Tibial artery (tissue), 4 donors: ENCODE measurements at regions not wholly inside any gene's neighbourhood (a gene's known extent, or its start where the extent isn't known, plus 50 kb on each side); places are given as distances from the start of the nearest gene placed in this dataset.

ENCODE experiments used
- DNase-seq, 2 donors: peaks; one replicate each; pipeline ENCODE4 v3.0.0-alpha.2; 2019
- H3K27ac ChIP-seq, 2 donors: fragments of 200-600 bp; sonication (generic) in 1 of 2; 1 replicate in 1 of 2; 2 replicates in 1 of 2; pipeline ENCODE4 v1.5.1; 2018 to 2019; ENCODE audit warnings: mild to moderate bottlenecking in 1 of 2
- H3K27me3 ChIP-seq, 2 donors: fragments of 200-600 bp; sonication (generic) in 1 of 2; one replicate each; pipeline versions ENCODE4 v1.5.1 to v1.6.0; 2016 to 2019
- H3K36me3 ChIP-seq, 3 donors: fragments of 200-600 bp; sonication (generic) in 2 of 3; one replicate each; pipeline ENCODE4 v1.5.1; 2016 to 2019; ENCODE audit warnings: mild to moderate bottlenecking in 2 of 3
- H3K4me1 ChIP-seq, 4 donors: fragments of 200-600 bp; sonication (generic) in 2 of 4; 1 replicate in 3 of 4; 2 replicates in 1 of 4; pipeline ENCODE4 v1.5.1; 2016 to 2019
- H3K4me3 ChIP-seq, 2 donors: fragments of 200-600 bp; sonication (generic) in 1 of 2; 1 replicate in 1 of 2; 2 replicates in 1 of 2; pipeline ENCODE4 v1.5.1; 2018 to 2019; ENCODE audit warnings: mild to moderate bottlenecking in 2 of 2
- H3K9me3 ChIP-seq, 3 donors: fragments of 200-600 bp; sonication (generic) in 1 of 3; one replicate each; pipeline ENCODE4 v1.5.1; 2016 to 2019
- intact Hi-C: fragments of 100-400 bp; cut with DNase I; formaldehyde crosslinking; loops from one replicate; pipeline ENCODE4 v1.15.0; 2023; ENCODE audit warnings: low total_unique reads
- TF ChIP-seq, protein P1 (sequence below), 2 experiments: fragments of 200-600 bp in 1 of 2; fragments of 450-650 bp in 1 of 2; IDR thresholded peaks; one replicate each; pipeline ENCODE4 v1.5.1; 2017 to 2019; ENCODE audit warnings: antibody characterized with exemption in 2 of 2, mild to moderate bottlenecking in 1 of 2, moderate library complexity in 1 of 2

- Histone ChIP-seq H3K4me1 (no peaks in the 10 kb centered on the region), H3K27me3 (no peaks in the 10 kb centered on the region), H3K36me3 (no peaks in the 10 kb centered on the region), H3K4me3 (no peak overlapping the region), H3K9me3 (no peaks in the 10 kb centered on the region), H3K27ac (no peak overlapping the region)
- TF ChIP-seq, protein P1, sequence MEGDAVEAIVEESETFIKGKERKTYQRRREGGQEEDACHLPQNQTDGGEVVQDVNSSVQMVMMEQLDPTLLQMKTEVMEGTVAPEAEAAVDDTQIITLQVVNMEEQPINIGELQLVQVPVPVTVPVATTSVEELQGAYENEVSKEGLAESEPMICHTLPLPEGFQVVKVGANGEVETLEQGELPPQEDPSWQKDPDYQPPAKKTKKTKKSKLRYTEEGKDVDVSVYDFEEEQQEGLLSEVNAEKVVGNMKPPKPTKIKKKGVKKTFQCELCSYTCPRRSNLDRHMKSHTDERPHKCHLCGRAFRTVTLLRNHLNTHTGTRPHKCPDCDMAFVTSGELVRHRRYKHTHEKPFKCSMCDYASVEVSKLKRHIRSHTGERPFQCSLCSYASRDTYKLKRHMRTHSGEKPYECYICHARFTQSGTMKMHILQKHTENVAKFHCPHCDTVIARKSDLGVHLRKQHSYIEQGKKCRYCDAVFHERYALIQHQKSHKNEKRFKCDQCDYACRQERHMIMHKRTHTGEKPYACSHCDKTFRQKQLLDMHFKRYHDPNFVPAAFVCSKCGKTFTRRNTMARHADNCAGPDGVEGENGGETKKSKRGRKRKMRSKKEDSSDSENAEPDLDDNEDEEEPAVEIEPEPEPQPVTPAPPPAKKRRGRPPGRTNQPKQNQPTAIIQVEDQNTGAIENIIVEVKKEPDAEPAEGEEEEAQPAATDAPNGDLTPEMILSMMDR (IDR thresholded peaks at IDR 0.05): no peak
- no peak for DNase-seq
- intact Hi-C loops: no loop called here
Measured at GRCh38 chr5:13276156-13276555, 668.3 kb downstream of the DNAH5 start.

DNA sequence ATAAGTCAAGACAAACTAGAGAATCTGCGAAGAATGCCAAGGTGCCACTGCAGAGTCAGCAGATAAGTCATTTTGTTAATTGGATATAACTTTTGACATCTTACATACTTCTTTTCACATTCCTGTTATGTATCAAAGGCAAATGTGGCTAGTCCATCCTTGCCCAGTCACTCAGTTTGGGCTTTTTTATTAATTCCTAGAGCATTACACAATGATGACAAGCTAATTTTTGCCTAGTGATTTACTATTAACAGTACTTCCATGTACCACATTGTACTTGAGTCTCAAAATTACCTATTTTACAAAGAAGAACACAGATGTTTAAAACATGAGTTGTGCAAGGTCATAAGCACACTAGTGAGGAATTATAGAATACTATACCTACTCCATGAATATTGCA is 680.8 kb downstream of the DNAH5 start:
- H3K4me3 ChIP-seq: no peak overlapping the region
- no peaks in the 10 kb centered on the region for H3K4me1 ChIP-seq
- intact Hi-C loops: no loop called here
- TF ChIP-seq, protein P1 (IDR thresholded peaks at IDR 0.05): no peak
- H3K27ac ChIP-seq: no peak overlapping the region
- H3K9me3 ChIP-seq: no peaks in the 10 kb centered on the region
- DNase-seq: no peak
- no peaks in the 10 kb centered on the region for H3K36me3 ChIP-seq
- no peaks in the 10 kb centered on the region for H3K27me3 ChIP-seq

- TF ChIP-seq, protein P1 (IDR thresholded peaks at IDR 0.05): no peak
- DNase-seq: no peak
- Histone ChIP-seq H3K4me1 (no peaks in the 10 kb centered on the region), H3K27ac (no peak overlapping the region), H3K4me3 (no peak overlapping the region), H3K27me3 (no peaks in the 10 kb centered on the region), H3K36me3 (no peaks in the 10 kb centered on the region), H3K9me3 (no peaks in the 10 kb centered on the region)
- intact Hi-C loops: no loop called here
Measured at GRCh38 chr5:13253111-13253510, 691.4 kb downstream of the DNAH5 start.

- no peak overlapping the region for H3K4me3 ChIP-seq
- DNase-seq: no peak
- TF ChIP-seq, protein P1 (IDR thresholded peaks at IDR 0.05): no peak
- H3K27ac ChIP-seq: no peak overlapping the region
- no peaks in the 10 kb centered on the region for H3K27me3 ChIP-seq
- no peaks in the 10 kb centered on the region for H3K36me3 ChIP-seq
- no peaks in the 10 kb centered on the region for H3K9me3 ChIP-seq
- intact Hi-C loops: no loop called here
- H3K4me1 ChIP-seq: no peaks in the 10 kb centered on the region
Measured at GRCh38 chr5:13252699-13253098, 691.8 kb downstream of the DNAH5 start.

- intact Hi-C loops: no loop called here
- Histone ChIP-seq H3K4me1 (no peaks in the 10 kb centered on the region), H3K27me3 (no peaks in the 10 kb centered on the region), H3K27ac (no peak overlapping the region), H3K4me3 (no peak overlapping the region), H3K9me3 (no peaks in the 10 kb centered on the region), H3K36me3 (no peaks in the 10 kb centered on the region)
- peak; percentile 42 to 64 for DNase-seq
- TF ChIP-seq, protein P1 (IDR thresholded peaks at IDR 0.05): no peak
Measured at GRCh38 chr5:13251623-13252376, 692.7 kb downstream of the DNAH5 start.
